GM12878 (cell line): ENCODE measurements at regions not wholly inside any gene's neighbourhood (a gene's known extent, or its start where the extent isn't known, plus 50 kb on each side); places are given as distances from the start of the nearest gene placed in this dataset.
"Not testable (repeated sequence)": the region's sequence is repeated elsewhere in the genome, so short reads cannot be mapped to it uniquely, and the experiment has no call there.

Experiments used
- ATAC-seq: fragments of 200-7000 bp; cut with Tn5 transposase; 3 replicates; pipeline ENCODE4 v1.9.1; 2020; ENCODE audit warnings: mild to moderate bottlenecking, moderate library complexity
- BruUV-seq: library from RNA; stranded (reverse); fragments of 400-500 nt; replicated peaks from 2 replicates; lab custom pipeline; 2021; lab: Mats Ljungman, UMichigan
- CTCF ChIA-PET: fragments of 300-600 bp; sonication (Branson Sonifier 250); formaldehyde crosslinking; extraction: SDS; loops from one replicate; lab custom pipeline; 2021; ENCODE audit warnings: inconsistent platforms; lab: Yijun Ruan, JAX
- POLR2A ChIA-PET: fragments of 350-600 bp; formaldehyde crosslinking; extraction: SDS; loops from one replicate; lab custom pipeline; 2021; ENCODE audit warnings: inconsistent platforms; lab: Charles Lee
- RAD21 ChIA-PET: fragments of 300-600 bp; sonication (Branson Sonifier 250); formaldehyde crosslinking; loops from one replicate; lab custom pipeline; 2023; ENCODE audit warnings: antibody characterized with exemption; ENCODE audit not compliant: unreplicated experiment; lab: Charles Lee
- SMC1A ChIA-PET: fragments of 300-600 bp; sonication (Branson Sonifier 250); formaldehyde crosslinking; loops from one replicate; lab custom pipeline; 2023; ENCODE audit not compliant: unreplicated experiment, uncharacterized antibody; lab: Charles Lee
- DNase-seq: peaks from one replicate; pipeline ENCODE4 v3.0.0-alpha.2; 2011; ENCODE audit warnings: low read depth, low spot score
- FAIRE-seq: peaks from 3 replicates; lab custom pipeline; 2011; peaks lifted over from hg19 to GRCh38; lab: Jason Lieb, UNC
- H2AFZ ChIP-seq: 2 replicates; pipeline ENCODE4 v1.6.0; 2011; ENCODE audit warnings: low read depth, low read length, control low read depth; ENCODE audit not compliant: control insufficient read depth
- H3K27ac ChIP-seq: 2 replicates; pipeline ENCODE4 v1.5.1; 2011; ENCODE audit warnings: control low read depth; ENCODE audit not compliant: control insufficient read depth, insufficient read depth
- H3K27me3 ChIP-seq, 2 experiments: replicated peaks in 1 of 2; 2 replicates each; pipeline versions ENCODE4 v1.6.0 to v1.6.1; 2011; ENCODE audit warnings: low read length in 1 of 2; ENCODE audit not compliant: control insufficient read depth in 2 of 2, insufficient read depth in 2 of 2
- H3K36me3 ChIP-seq, 2 experiments: 2 replicates each; pipeline ENCODE4 v1.5.1; 2011; ENCODE audit warnings: low read length in 1 of 2; ENCODE audit not compliant: control insufficient read depth in 2 of 2, insufficient read depth in 2 of 2
- H3K4me1 ChIP-seq: 2 replicates; pipeline ENCODE4 v1.6.1; 2011; ENCODE audit warnings: mild to moderate bottlenecking, low read length, moderate library complexity, mixed read lengths; ENCODE audit not compliant: control insufficient read depth, insufficient read depth
- H3K4me2 ChIP-seq: 2 replicates; pipeline ENCODE4 v1.6.0; 2011; ENCODE audit warnings: control low read depth; ENCODE audit not compliant: control insufficient read depth, insufficient read depth
- H3K4me3 ChIP-seq: fragments of 200-600 bp; sonication (generic); 2 replicates; pipeline ENCODE4 v1.5.1; 2016
- H3K79me2 ChIP-seq: 2 replicates; pipeline ENCODE4 v1.6.0; 2011; ENCODE audit warnings: low read length; ENCODE audit not compliant: control insufficient read depth, insufficient read depth
- H3K9ac ChIP-seq: 2 replicates; pipeline ENCODE4 v1.8.0; 2011; ENCODE audit warnings: low read length, control low read depth, mixed read lengths; ENCODE audit not compliant: control insufficient read depth, insufficient read depth
- H3K9me3 ChIP-seq: replicated peaks from 3 replicates; pipeline ENCODE4 v1.5.1; 2011; ENCODE audit warnings: mild to moderate bottlenecking, low read length; ENCODE audit not compliant: control insufficient read depth, insufficient read depth
- H4K20me1 ChIP-seq: 2 replicates; pipeline ENCODE4 v1.6.0; 2011; ENCODE audit not compliant: control insufficient read depth, insufficient read depth
- E2F4 ChIP-seq: IDR thresholded peaks from 2 replicates; pipeline ENCODE4 v1.6.1; 2012; ENCODE audit warnings: low read depth, low read length, improper control_type of control experiment
- EGR1 ChIP-seq, 2 experiments: IDR thresholded peaks; 1 replicate in 1 of 2; 2 replicates in 1 of 2; pipeline ENCODE4 v1.6.1; 2011 to 2012; ENCODE audit warnings: low read depth in 2 of 2, low read length in 2 of 2, borderline replicate concordance in 1 of 2, mild to moderate bottlenecking in 1 of 2, moderate library complexity in 1 of 2
- RCOR1 ChIP-seq: conservative IDR thresholded peaks from 2 replicates; pipeline ENCODE4 v1.6.1; 2012; ENCODE audit warnings: low read depth, low read length, improper control_type of control experiment
- SMAD5 ChIP-seq: IDR thresholded peaks from 2 replicates; pipeline ENCODE4 v1.6.1; 2016; ENCODE audit warnings: antibody characterized with exemption, low read depth
- TAF1 ChIP-seq: IDR thresholded peaks from 2 replicates; pipeline ENCODE4 v1.6.1; 2011; ENCODE audit warnings: mild to moderate bottlenecking, low read depth, low read length, borderline replicate concordance
- WGBS: methylation state at CpG from one replicate; pipeline ENCODE4 v1.1.6; 2016; ENCODE audit warnings: low lambda C conversion rate; ENCODE audit not compliant: insufficient replicate concordance, insufficient coverage; ENCODE audit errors: missing lambda C conversion rate; 5-methylcytosine and 5-hydroxymethylcytosine counted together
- in situ Hi-C: fragments of 300-500 bp; cut with MboI; formaldehyde crosslinking; loops from 9 replicates; pipeline ENCODE4 v1.14.3; 2018; ENCODE audit warnings: mixed read lengths
- intact Hi-C: fragments of 100-400 bp; cut with micrococcal nuclease; formaldehyde crosslinking; loops from one replicate; pipeline ENCODE4 v1.14.2; 2022; ENCODE audit not compliant: unreplicated experiment

GRCh38 chr3:118530350-118530922 lies 504.2 kb downstream of the IGSF11 start (continued):
- TF ChIP-seq E2F4 (no peak), TAF1 (no peak), EGR1 (IDR thresholded peaks at IDR 0.05; ENCODE audit: borderline replicate concordance in 1 of 2, low read depth in 2 of 2, low read length in 2 of 2) (no peak)

GRCh38 chr3:118530927-118531356 lies 503.7 kb downstream of the IGSF11 start:
- H3K4me2 ChIP-seq, in situ Hi-C loops, BruUV-seq, H3K27ac ChIP-seq, intact Hi-C loops, RAD21 ChIA-PET, H3K36me3 ChIP-seq, DNase-seq, H3K9ac ChIP-seq, H2AFZ ChIP-seq, H4K20me1 ChIP-seq, H3K79me2 ChIP-seq, H3K4me3 ChIP-seq, H3K27me3 ChIP-seq, ATAC-seq, H3K9me3 ChIP-seq, FAIRE-seq, POLR2A ChIA-PET, CTCF ChIA-PET, SMC1A ChIA-PET: not testable (repeated sequence)
- peaks cover 15% of the 10 kb centered on the region; the same call in 1 of the 2 replicates for H3K4me1 ChIP-seq

GRCh38 chr3:118531816-118532215 lies 502.8 kb downstream of the IGSF11 start:
- intact Hi-C loops, result no loop called here
- Histone ChIP-seq H4K20me1 (no peaks in the 10 kb centered on the region), H3K4me3 (no peak overlapping the region), H3K27ac (no peak overlapping the region), H3K27me3 (no peaks in the 10 kb centered on the region), H3K79me2 (no peaks in the 10 kb centered on the region), H3K36me3 (no peaks in the 10 kb centered on the region), H3K9me3 (no peaks in the 10 kb centered on the region), H2AFZ (no peak overlapping the region), H3K9ac (no peak overlapping the region), H3K4me2 (no peak overlapping the region), H3K4me1 (peaks cover 12% of the 10 kb centered on the region; the same call in 1 of the 2 replicates)
- BruUV-seq, result no TSS peak
- ATAC-seq (no peak), DNase-seq (no peak), FAIRE-seq (no peak)
- ChIA-PET SMC1A (no interaction called here), POLR2A (no interaction called here), CTCF (no interaction called here), RAD21 (no interaction called here)
- TF ChIP-seq SMAD5, result no peak
- TF ChIP-seq RCOR1, result no peak
- WGBS, result 35% methylated on average over 3 of the region's 3 CpGs
- in situ Hi-C loops, result no loop called here
